CD4-positive, alpha-beta T cell treated with Interleukin-15 for 1 hour (primary cell): ENCODE measurements at regions not wholly inside any gene's neighbourhood (a gene's known extent, or its start where the extent isn't known, plus 50 kb on each side); places are given as distances from the start of the nearest gene placed in this dataset.
"Not testable (repeated sequence)": the region's sequence is repeated elsewhere in the genome, so short reads cannot be mapped to it uniquely, and the experiment has no call there.

Experiments used
- DNase-seq: peaks from one replicate; pipeline ENCODE4 v3.0.0-alpha.2; 2020

DNA sequence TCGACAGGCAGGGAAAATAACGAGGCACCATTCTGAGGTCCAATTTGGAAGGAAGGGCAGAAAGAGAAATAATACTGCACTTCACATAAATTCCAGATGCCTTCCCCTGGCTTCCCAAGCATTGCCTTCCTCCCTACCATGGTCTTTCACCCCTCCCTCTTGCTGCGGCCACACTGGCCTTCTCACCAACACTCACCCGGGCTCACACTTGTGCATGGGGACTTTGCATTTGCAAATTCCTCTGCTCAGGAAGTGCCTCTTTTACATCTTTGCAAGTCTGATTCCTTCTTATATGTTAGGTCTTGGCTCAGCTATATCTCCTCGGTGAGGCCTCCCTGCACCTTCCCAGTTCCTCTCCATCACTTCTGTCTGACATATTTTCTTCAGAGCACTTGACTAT lies 199.4 kb downstream of the CHIC2 start:
- no peak for DNase-seq

DNA sequence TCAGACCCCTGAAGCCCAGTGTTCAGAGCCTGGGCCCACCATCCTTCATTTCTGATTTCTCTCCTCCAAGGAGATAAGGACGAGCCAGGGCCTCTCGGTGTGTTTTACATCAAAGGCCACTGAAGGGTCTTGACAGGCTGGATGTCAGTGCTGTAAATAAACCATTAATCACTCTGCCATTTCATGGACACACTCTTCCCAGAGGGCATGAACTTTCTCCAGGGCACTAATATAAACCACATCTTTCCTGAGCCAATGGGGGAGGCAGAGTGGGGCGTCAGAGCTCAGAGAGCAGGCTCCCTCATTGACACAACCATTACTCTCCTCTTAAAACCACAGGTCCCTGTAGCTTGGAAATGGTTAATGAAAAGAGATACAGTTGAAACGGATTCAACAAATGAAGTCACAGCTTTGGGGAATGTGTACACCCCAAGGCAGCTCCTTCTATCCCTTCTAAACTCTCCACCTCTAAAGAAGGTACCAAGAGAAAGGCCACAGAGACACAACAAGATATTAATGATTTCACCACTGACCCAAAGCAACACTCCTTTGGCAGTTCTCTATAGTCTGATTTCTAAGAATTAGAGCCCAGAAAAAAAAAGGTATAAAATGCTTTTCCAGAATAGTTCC lies 200.6 kb downstream of the CHIC2 start:
- DNase-seq, result no peak

DNA sequence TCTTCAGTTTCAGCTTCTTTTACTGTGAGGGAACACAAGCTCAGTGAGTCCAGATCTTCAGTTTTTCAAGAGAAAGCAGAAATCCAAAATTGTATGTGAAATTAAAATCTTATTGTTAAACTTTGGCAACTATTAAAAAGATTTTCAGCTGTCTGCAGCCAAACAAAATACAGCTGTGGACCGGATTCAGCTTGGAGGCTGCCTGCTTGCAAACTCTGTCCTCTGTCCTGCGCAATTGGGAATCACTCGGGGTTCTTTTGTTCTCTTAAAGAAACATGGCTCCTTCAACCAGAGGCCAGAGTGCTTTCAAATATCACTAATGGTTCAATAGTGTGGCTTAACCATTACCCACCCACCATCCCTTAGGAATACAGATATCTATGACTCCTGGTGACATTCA lies 201.2 kb downstream of the CHIC2 start:
- no peak for DNase-seq

DNA sequence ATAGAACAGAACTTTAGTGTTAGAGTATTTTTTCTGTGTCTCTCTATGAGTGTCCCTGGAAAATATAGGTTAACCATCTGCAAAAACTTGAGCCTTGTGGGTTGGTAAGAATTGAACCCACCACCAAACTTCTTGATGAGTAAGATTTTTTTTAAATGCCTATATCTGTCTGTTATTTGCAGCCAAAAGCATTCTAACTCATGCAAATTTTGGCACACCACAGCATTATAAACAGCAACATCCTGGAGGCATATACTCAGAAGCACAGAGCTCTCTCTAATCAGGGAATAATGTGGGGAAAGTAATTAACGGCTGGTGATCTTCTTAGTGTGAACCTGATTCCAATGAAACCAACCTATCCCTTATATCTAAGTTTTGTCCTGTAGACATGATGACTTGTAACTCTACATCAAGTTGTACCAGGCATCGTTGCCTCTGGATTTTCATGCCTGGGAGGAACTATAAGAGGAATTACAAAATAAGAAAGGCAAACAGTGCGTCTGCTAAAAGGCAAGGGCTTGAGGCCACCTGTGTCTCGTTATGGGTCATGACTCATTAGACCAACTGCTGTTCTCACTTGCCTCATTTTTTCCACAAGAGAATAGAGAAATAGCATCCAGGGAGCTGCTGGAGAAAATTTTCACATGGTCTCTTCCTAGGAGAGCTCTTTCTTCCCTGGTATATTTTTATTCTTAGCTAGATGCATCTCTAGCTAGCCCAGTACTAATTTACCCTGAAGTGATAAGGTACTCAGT lies 202.4 kb downstream of the CHIC2 start:
- DNase-seq, result no peak

DNA sequence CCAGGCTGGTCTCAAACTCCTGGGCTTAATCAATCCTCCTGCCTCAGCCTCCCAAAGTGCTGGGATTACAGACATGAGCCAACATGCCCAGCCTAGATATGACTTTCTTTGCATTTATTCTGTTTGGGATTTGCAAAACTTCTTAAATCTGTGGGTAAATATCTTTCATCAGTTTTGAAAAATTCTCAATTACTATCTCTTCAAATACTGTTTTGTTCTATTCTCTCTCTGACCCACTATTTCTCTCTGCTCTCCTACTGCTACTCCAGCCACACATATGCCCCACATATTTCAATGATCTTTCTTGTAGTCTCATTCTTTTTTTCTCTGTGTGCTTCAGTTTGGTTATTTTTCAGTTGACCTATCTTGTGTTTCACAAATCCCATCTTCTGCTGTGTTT lies 205.1 kb downstream of the CHIC2 start:
- no peak for DNase-seq

DNA sequence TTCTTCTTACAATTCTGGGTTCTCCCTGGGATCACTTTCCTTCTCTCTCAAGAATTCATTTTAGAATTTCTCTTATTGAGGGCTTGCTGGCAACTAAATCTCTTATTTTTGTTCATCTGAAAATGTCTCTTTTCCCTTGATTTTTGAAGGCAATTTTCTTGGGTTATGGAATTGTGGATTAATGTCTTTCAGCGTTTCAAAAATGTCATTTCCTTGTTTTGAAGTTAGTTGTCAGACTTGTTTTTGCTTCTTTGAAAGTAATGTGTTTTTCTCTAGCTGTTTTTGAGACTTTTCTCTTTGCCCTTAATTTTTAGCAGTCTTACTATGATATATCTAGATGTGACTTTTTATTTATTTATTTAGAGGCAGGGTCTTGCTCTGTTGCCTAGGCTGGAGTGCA lies 205.7 kb downstream of the CHIC2 start:
- DNase-seq, result no peak

DNA sequence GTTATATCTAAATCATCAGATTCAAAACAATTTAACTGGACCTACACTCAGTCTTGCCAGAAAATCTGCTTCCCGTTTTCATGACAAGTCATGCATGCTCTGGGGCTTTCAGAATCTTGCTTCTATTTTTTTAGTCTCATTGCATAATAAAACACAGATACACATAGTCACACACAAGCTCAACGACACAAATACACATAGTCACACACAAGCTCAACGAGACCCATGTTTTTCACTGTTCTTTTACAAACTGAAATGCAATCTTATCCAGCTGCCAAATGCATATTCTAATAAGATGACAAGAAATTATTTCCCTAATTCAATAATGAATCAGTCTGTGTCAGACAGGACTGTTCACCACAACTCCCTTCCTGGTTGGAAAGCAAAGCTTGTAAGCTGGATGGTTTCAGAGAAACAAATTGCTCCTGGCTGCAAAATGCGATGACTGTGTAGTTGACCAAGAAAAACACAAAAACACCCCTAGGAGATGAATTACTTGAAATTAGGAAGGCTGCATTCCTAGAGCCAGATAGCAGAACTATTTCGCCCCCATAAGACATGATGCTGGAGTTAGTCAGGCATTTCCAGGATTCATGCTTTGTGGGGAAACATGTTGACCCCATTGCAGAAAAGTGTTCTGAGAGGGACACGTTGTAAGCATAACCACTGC lies 208.7 kb downstream of the CHIC2 start:
- DNase-seq, result no peak

DNA sequence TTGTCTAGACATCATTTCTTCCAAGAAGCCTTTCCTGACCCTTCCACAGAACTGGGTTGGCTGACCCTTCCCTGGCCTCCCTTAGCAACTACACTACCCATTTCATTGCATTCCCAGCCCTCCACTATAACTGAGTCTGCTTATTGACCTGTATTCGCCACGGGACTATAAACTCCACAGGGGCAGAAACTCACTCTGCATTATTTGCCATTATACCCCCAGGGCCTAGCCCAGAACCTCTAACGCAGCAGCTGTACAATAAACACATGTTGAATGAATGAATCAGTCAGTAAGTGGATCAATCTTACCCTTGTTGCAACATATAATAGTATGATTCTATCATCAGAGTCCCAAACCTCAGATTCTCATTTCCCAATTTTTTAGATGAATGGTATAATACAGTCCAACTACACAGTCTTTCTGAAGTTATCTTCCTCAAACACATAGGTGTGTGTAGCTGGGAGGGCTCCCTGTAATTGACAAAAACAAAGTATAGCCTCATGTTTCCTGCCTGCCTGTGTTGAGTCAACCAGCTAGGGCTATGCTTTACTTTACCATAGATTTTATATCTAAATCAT lies 209.3 kb downstream of the CHIC2 start:
- DNase-seq, result no peak

DNA sequence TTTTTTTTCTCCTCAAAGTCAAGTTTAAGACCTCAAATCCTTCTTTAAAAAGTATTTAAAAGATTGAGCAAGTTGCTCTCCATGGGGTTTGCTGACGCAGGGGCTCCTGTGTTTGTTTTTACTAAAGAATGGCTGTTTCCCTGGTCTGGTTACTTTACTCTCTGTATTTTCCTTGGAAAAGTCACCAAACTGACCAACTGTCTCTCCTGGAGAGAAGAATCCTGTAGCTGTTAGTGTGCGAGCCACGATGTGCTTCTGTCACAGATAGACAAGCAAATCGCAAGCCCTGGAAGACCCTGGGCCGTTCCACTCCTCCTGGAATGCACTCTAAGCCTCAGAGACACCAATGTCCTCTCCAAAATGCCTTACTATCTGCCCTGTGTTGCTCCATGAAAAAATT lies 212.1 kb downstream of the CHIC2 start:
- no peak for DNase-seq

DNA sequence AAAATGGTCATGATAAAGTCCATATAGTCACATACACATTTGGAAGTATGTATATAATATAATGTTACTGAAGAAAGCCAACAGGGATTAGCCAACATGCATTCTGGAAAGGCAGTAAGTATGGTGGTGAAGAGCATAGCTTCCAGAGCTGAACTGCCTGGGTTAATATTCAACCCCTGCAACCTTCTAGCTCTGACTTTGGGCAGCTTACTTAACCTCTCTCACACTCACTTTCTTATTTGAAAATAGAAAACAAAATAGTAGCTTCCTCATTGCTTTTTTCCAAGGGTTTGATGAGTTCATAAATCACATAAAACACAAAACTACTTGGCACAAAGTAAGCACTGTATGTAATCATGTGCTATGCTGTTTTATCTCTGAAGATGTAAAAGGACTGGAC lies 216.4 kb downstream of the CHIC2 start:
- DNase-seq, result no peak

DNA sequence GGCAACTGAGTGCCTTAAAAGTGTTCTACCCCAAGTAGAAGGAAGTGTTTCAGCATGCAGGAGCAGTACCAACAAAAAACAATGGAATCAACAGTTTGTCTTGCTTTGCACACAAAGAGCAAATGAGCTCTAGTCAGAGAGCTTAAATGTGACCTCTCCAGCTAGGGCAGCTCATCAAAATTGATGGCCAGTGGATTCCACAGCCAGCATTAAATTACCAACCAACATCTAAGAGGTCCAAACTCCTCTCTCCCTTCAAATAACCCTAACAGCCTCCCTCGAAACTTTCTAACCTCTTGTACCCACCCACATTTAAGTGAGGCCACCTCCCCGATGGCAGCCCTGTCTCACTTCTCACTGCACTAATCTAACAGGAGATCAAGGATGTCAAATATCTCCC lies 219.9 kb downstream of the CHIC2 start:
- DNase-seq, result no peak

DNA sequence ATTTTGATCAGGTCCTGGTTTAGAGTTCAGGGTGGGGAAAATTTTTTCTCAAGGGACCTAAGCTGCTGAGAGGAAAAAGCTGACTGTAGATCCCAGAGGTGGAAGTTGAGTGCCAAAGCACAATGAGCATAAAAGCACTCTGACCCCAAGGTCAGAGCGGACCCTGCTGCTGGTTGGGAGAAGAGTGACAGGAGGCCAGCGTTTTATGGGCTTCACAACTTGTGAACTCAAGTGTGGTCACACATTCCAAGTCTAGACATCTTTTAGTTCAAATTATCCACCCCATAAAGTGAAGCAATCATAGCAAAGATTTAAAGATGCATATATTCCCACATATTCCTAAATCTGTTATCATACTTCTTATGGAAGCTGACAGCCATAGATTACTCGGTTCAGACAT lies 220.3 kb downstream of the CHIC2 start:
- no peak for DNase-seq

DNA sequence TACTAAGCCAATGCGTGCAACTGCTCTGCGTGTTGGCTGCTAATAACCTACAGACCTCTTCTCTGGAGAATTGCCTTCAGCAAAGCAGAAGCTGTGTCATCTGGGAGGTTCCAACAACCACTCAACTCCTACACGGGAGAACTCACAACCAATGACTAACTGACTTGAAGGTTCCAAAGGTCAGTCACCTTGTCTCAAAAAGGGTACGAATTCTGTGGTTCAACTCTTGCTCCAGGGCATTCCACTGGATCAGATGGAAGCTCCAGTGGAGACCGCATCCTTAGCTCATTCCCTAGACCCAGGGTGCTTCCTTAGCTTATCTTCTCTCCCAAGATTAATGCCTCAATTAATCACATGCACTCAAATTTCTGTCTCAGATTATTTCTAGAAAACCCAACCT lies 222.7 kb downstream of the CHIC2 start:
- DNase-seq, result no peak

DNA sequence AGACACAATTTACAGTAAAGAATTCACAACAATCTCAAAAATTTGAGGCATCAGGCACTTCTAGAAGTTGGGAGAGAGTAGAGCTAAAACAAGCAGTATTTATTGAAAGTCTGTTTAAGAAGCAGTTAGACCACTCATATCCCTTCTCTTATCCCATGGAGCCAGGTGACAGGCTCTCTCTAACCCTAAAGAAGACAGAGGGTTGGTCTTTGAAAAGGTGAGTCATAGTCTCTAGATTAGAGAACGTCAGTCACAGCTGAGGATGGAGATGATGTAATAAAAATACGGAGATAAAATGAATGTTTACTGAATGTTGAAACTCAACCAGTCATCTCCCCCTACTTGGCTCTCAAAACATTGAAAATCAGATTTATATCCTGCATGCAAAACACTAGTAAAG lies 223.8 kb downstream of the CHIC2 start:
- DNase-seq, result no peak

DNA sequence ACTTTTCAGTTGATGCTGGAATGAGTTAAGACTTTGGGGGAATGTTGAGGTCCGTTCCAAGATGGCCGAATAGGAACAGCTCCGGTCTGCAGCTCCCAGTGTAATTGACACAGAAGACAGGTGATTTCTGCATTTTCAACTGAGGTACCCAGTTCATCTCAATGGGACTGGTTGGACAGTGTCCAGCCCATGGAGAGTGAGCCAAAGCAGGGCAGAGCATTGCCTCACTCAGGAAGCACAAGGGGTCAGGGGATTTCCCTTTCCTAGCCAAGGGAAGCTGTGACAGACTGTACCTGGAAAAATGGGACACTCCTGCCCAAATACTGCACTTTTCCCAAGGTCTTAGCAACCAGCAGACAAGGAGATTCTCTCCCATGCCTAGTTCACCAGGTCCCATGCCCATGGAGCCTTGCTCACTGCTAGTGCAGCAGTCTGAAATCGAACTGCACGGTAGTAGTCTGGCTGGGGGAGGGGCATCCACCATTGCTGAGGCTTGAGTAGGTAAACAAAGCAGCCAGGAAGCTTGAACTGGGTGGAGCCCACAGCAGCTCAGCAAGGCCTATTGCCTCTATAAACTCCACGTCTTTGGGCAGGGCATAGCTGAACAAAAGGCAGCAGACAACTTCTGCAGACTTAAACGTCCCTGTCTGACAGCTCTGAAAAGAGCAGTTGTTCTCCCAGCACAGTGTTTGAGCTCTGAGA lies 231.0 kb downstream of the CHIC2 start:
- DNase-seq, result not testable (repeated sequence)

DNA sequence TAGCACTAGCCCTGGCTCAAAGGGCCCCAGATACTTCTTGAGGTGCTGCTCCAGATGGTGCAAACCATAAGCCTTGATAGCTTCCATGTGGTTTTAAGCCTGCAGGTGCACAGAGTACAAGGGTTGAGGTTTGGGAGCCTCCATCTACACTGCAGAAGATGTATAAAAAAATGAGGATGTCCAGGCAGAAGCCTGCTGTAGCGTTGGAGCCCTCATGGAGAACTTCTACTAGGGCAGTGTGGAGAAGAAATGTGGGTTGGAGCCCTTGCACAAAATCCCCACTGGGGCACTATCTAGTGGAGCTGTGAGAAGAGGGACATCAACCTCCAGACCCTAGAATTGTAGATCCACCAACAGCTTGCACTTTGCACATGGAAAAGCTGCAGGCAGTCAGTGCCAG lies 231.9 kb downstream of the CHIC2 start:
- DNase-seq, result no peak

DNA sequence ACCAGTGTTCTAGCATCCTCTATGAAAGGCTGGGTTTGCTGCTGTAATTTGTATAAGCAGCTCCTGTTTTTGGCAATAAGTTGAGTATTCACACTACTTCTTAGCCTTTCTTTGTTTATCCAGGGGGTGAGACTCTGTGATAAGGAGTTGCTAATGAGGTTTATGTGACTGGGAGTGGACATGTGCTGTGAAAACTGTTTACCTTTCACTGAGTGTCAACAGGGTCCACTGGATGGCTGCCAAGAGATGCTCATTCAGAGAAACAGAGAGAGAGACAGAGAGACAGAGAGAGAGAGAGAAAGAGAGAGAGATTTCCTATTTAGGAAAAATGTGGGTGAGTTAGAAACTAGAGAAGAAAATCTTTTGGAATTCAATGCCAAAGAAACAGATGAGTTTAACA lies 233.9 kb downstream of the CHIC2 start:
- DNase-seq, result no peak

DNA sequence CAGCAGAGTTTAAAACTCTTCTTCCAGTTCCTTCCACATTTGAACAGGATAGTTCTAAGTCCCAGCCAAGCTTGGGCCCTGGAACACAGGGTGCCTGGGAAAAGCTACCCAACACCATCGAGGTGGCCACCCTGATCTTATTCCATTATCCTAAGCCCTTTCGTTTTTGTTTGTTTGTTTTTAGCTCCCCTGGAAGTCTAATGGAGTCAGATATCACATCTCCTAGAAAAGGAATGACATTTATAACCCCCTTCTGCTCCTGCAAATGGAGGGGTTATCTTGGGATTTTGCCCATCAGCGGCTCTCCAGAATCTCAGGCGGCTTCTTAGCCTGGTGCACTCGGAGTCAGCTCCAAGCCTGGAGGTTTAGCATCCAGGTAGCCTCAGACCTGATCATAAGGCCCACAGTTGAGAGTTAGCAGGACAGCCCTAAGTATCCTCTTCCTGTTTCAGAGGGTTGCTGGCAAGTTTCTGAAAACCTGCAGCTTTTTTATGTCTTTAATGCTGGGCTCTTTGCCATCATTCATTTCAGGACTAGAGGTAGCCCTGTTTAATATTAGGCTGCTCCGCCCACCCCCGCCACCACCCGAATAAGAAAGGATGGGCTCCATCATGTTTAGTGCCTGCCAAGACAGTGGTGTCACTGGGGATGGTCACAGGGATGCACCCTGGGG lies 230.0 kb upstream of the LNX1 start:
- no peak for DNase-seq

DNA sequence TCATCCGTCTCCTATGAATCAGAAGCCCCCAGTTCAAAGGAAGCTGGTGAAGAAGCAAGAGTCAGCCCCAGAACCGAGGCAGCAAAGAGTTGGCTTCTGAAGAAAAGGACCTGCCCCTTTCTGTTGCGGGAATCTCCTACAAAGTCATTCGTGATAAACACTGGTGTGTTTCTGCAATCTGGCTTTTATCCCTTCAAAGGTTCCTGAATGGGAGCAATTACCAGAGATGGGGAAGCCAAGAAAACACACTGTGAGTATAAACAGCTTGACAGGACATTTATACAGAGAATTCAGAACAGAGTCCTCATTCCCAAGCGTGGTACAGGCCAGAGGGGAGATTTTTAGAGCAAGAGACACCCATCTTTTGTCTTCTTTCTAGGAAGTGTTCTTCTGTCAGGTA lies 226.8 kb upstream of the LNX1 start:
- DNase-seq, result no peak

DNA sequence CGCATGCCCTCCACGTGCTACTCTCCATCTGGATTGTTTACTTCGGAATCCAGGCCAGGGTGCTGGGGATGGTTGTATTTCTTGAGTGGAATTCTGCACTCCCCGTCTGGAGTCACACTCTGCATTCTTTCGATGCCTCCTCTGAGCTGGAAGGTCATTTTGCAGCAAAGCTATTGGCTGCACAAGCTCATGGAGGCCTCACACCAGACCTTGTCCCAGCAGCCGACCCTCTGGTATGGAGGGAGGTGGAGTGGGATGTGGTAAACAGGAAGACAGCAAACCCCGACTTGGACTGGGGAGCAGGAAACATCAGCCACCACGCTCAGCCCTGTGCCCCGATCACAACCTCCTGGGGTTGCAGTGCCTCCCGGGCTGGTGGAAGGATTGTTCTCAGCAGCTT lies 225.3 kb upstream of the LNX1 start:
- no peak for DNase-seq

DNA sequence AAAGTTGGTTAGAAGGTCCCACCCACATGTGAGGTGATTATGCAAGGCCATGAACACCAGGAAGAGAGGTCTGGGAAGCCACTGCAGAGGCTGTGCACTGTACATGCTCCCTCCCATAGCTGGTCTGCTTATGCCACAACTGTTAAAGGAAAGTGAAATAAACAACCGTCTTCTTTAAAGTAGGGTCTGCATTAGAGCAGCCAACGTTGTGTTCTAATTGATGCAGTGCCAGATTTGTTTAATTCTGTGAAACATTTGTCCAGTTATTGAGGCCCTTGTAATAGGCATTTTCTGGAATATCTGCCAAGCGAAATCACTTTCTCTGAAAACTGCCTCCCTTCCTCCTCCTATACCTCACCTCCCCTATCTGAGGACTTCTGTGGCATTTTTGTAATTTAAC lies 224.0 kb upstream of the LNX1 start:
- DNase-seq, result no peak

DNA sequence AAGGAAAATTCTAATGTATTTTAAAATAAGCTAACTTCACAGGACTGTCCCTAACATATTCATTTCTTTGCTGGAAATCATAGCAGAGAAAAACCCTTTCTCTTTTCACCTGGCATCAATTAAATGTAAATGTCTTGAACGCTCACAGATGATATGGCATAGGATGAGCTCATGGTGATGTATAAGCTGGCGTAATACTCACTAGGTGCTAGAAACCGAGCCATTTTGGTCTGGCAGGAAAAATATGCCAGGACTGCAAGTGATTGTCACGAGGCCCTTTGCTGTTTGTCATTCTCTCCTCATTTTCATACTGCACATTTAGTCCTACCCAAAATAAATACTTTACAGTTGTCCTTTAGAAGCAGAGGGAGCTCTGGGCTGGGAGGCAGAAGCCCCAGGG lies 222.7 kb upstream of the LNX1 start:
- no peak for DNase-seq

DNA sequence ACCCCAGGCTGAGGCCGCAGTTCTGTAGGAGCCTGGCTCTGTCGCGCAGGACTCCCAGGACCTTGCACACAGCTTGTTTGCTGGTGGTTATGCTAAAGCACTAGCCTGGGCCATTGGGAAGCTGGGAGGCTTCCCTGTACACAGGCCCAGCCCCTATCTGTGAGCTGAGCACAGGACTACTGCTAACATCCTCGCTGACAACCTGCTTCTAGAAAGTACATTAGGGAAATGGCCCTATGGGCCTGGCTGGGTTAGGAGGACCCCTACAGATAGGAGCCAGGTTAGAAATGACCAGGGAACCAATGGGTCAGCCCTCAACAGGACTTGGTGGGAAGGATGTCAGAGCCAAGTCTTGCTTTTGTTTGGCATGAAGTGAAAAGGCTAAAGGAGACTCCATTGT lies 219.4 kb upstream of the LNX1 start:
- no peak for DNase-seq
